DMS53 (cell line): ENCODE measurements at regions not wholly inside any gene's neighbourhood (a gene's known extent, or its start where the extent isn't known, plus 50 kb on each side); places are given as distances from the start of the nearest gene placed in this dataset.
"Not testable (repeated sequence)": the region's sequence is repeated elsewhere in the genome, so short reads cannot be mapped to it uniquely, and the experiment has no call there.

Experiments
- DNase-seq: peaks from one replicate; lab custom pipeline; 2025; lab: John Stamatoyannopoulos, UW

DNA sequence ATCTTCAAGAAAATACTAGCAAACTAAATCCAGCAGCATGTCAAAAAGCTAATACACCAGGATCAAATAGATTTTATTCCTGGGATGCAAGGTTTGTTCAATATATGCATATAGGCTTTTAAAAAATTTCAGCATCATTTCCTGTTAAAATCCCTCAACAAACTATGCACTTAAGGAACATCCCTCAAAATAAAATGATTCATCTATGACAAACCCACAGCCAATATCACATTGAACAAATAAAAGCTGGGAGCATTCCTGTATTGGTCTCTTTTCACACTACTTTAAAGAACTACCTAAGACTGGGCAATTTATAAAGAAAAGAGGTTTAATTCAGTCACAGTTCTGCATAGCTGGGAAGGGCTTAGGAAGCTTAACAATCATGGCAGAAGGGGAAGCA, 726.7 kb downstream of the GRXCR1 start:
- DNase-seq, result no peak

DNA sequence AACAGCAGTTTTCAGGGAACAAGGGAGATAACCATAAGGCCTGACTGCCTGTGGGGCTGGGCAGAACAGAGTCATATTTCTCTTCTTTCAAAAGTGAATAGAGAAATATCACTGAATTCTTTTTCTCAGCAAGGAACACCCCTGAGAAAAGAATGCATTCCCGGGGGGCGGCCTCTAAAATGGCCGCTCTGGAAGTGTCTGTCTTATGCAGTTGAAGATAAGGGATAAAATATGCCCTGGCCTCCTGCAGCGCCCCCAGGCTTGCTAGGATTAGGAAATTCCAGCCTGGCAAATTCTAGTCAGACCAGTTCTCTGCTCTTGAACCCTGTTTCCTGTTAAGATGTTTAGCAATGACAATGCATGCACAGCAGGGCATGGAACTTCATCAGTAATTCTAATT, 745.4 kb downstream of the GRXCR1 start:
- peak; percentile 13 for DNase-seq

GRCh38 chr4:43651991-43652390, 759.5 kb downstream of the GRXCR1 start:
- DNase-seq, result no peak

DNA sequence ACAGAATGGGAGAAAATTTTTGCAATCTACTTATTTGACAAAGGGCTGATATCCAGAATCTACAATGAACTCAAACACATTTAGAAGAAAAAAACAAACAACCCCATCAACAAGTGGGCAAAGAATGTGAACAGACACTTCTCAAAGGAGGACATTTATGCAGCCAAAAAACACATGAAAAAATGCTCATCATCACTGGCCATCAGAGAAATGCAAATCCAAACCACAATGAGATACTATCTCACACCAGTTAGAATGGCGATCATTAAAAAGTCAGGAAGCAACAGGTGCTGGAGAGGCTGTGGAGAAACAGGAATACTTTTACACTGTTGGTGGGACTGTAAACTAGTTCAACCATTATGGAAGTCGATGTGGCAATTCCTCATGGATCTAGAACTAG, 767.0 kb downstream of the GRXCR1 start:
- DNase-seq, result not testable (repeated sequence)

- not testable (repeated sequence) for DNase-seq
These were observed 776.2 kb downstream of the KCTD8 start for GRCh38 chr4:43672265-43672885.

- DNase-seq, result peak; percentile 36
These were observed 768.2 kb downstream of the KCTD8 start for GRCh38 chr4:43680421-43680820.

DNA sequence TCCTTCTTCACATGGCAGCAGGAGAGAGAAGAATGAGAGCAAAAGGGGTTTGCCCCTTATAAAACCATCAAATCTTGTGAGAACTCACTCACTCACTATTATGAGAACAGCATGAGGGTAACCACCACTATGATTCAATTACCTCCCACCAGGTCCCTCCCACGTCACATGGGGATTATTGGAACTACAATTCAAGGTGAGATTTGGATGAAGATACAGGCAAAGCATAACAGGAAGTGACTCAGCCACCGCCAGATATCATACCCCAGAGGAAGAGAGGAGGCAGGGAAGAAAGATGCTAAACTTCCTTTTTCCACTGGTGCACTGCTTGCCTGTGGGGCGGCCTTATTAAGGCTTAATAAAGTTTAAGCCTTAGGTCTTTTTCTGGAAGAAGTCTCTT, 766.1 kb downstream of the KCTD8 start:
- DNase-seq, result peak; percentile 31

DNA sequence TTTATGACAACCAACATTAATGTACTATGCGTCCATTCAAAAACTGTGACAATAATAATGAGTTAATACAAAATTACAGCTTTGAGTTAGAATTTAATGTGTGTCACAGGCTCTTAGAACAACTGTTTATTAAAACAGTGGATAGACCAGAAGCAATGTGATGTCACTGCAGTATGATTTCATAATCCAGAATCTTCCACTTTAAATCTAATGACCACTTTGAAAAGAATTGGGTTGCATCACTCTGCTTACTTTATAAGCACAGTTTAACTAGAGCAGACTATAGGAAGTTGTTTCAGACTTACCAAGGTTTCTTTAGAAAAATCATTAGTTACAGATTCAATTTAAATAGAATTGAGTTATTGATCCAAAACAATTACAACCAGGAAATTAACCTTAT, 758.5 kb downstream of the KCTD8 start:
- no peak for DNase-seq

- DNase-seq, result no peak
These were observed 754.7 kb downstream of the KCTD8 start for GRCh38 chr4:43693876-43694275.

GRCh38 chr4:43709443-43709842, 739.2 kb downstream of the KCTD8 start:
- peak; percentile 23 for DNase-seq

GRCh38 chr4:43716721-43717395, 731.8 kb downstream of the KCTD8 start:
- no peak for DNase-seq

GRCh38 chr4:43718369-43718768, 730.2 kb downstream of the KCTD8 start:
- DNase-seq, result no peak

GRCh38 chr4:43732829-43733426, 715.7 kb downstream of the KCTD8 start:
- DNase-seq, result no peak

GRCh38 chr4:43742083-43742482, 706.5 kb downstream of the KCTD8 start:
- no peak for DNase-seq

- no peak for DNase-seq
These were observed 694.0 kb downstream of the KCTD8 start for GRCh38 chr4:43754566-43754965.

GRCh38 chr4:43757147-43757546, 691.5 kb downstream of the KCTD8 start:
- DNase-seq, result peak; percentile 67

DNA sequence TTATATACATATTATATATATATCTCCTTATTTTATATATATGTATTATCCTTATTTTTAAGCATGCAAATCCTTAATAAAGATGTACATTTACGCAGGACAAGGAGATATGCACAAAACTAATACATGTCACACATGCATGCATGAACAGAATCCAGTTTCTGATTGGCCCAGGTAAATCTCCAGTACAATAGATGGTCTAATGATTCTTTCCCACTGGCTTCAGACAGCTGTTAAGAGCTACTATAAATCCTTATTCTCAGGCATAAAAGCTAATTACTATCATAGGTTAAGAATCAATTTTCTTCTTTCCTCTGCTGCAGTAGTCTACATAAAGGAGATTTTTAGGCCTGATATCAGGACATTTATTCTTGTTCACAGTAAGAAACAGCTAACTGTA, 689.8 kb downstream of the KCTD8 start:
- no peak for DNase-seq

- peak; percentile 33 for DNase-seq
These were observed 685.5 kb downstream of the KCTD8 start for GRCh38 chr4:43763029-43763610.

GRCh38 chr4:43765514-43765913, 683.1 kb downstream of the KCTD8 start:
- no peak for DNase-seq

- no peak for DNase-seq
These were observed 682.0 kb downstream of the KCTD8 start for GRCh38 chr4:43766648-43767047.

DNA sequence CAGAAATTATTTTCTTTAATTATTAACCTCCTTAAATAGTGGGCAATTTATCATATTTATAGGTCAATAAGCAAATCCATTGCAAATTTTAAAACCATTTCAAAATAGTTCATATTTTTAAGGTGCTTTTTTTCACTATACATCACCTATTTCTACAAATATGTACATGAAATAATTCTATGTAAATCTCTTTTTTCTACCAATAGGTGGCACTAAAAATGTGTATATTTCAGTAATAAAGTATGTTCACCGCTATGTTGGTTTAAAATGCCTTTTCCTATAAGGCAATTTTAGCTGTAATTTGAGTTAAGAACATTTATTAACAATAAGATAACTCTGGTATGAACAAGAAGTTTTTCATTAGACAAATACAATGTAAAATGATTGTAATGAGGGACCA, 672.2 kb downstream of the KCTD8 start:
- peak; percentile 76 for DNase-seq

GRCh38 chr4:43778187-43778915, 670.3 kb downstream of the KCTD8 start:
- no peak for DNase-seq
